ENCODE measurements at regions not wholly inside any gene's neighbourhood (a gene's known extent, or its start where the extent isn't known, plus 50 kb on each side); places are given as distances from the start of the nearest gene placed in this dataset.

DNA sequence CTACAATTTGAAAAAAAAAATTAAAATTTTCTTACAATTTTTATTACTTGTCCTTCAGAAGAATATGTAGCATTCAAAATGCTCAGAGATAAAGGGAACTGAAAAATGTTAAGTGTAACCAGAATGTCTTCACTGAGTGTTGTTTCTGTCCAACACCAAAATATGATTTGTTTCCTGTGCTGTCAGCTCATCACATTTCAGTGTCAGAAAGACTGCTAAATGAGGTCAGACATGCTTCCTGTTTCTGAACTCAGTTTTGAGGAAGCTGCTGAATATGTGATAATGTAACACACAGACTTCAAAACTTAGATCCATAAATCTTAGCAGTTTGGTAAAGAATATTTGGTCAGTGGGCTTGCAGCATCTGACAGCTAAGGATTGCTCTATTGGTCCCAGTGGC lies 1849.7 kb downstream of the PCDH7 start:
- POLR2A ChIA-PET (ENCODE audit: partially characterized antibody) = no interaction called here
- H2AFZ ChIP-seq (ENCODE audit: low read length) = no peak overlapping the region

More for the DNA sequence above, 1849.7 kb downstream of the PCDH7 start:
- Histone ChIP-seq H2BK15ac (ENCODE audit: low read length) (no peak overlapping the region), H3K23me2 (ENCODE audit: low read depth, low read length) (no peaks in the 10 kb centered on the region), H4K5ac (ENCODE audit: insufficient read length, low read depth, low read length) (no peak overlapping the region), H2BK12ac (ENCODE audit: low read depth, low read length) (no peak overlapping the region), H3K36me3 (ENCODE audit: control insufficient read depth in 2 of 4, insufficient read depth in 4 of 4, low read length in 3 of 4) (no peaks in the 10 kb centered on the region), H3K4me1 (replicated peaks in 1 of 4; ENCODE audit: control insufficient read depth in 3 of 4, insufficient read depth in 4 of 4, low read length in 3 of 4) (no peaks in the 10 kb centered on the region), H3K4ac (replicated peaks; ENCODE audit: insufficient read length, low read depth, low read length) (no peak overlapping the region), H3K56ac (replicated peaks; ENCODE audit: insufficient read length, low read depth, low read length) (no peak overlapping the region), H3K79me2 (ENCODE audit: control insufficient read depth in 1 of 2, insufficient read depth in 2 of 2, low read length in 2 of 2) (no peaks in the 10 kb centered on the region), H2BK20ac (ENCODE audit: low read length) (no peak overlapping the region), H2AK5ac (ENCODE audit: low read depth, low read length) (no peak overlapping the region), H2BK5ac (ENCODE audit: low read depth, low read length) (no peak overlapping the region), H3K4me2 (ENCODE audit: insufficient read depth in 1 of 2, low read depth in 2 of 2, low read length in 2 of 2) (no peak overlapping the region), H4K20me1 (replicated peaks in 1 of 2; ENCODE audit: control insufficient read depth in 1 of 2, insufficient read depth in 2 of 2, low read length in 2 of 2) (no peaks in the 10 kb centered on the region), H3K18ac (ENCODE audit: extremely low read depth, low read length) (no peak overlapping the region), H3K23ac (ENCODE audit: insufficient read length) (no peak overlapping the region), H3K9me3 (ENCODE audit: insufficient read depth in 2 of 2, low read depth in 1 of 2, low read length in 1 of 2) (no peaks in the 10 kb centered on the region; a peak in 1 of 4 replicates), H3K4me3 (ENCODE audit: extremely low read depth in 1 of 4, insufficient read depth in 2 of 4, low read depth in 3 of 4, low read length in 4 of 4) (no peak overlapping the region), H3K79me1 (ENCODE audit: low read depth, low read length) (no peaks in the 10 kb centered on the region), H4K91ac (replicated peaks; ENCODE audit: insufficient read length, low read length) (no peak overlapping the region), H3K14ac (ENCODE audit: insufficient read length) (no peak overlapping the region), H3K27me3 (replicated peaks in 1 of 4; ENCODE audit: control insufficient read depth in 3 of 4, extremely low read depth in 1 of 4, insufficient read depth in 3 of 4, low read length in 3 of 4) (no peaks in the 10 kb centered on the region), H3K9ac (replicated peaks in 1 of 4; ENCODE audit: extremely low read depth in 1 of 4, low read depth in 3 of 4, low read length in 3 of 4) (no peak overlapping the region), H3K27ac (ENCODE audit: low read depth, low read length) (no peak overlapping the region), H4K8ac (ENCODE audit: extremely low read depth, insufficient read depth, low read length) (no peak overlapping the region), H2BK120ac (replicated peaks; ENCODE audit: low read depth, low read length) (no peak overlapping the region)
- CTCF ChIA-PET (ENCODE audit: partially characterized antibody) = interaction anchor here (0.5 kb wide), 1 partner anchor 140 kb away, joined by 3 read pairs; no protein-coding TSS in a partner anchor
- DNase-seq (ENCODE audit: low read depth in 1 of 2, low spot score in 2 of 2) (no peak), FAIRE-seq (no peak)
- TF ChIP-seq ZNF274 (IDR thresholded peaks at IDR 0.05; ENCODE audit: borderline replicate concordance, extremely low read depth, low read length) (no peak), BRCA1 (IDR thresholded peaks at IDR 0.05; ENCODE audit: low read depth, low read length) (no peak), KDM4A (IDR thresholded peaks at IDR 0.05; ENCODE audit: low read depth, low read length, severe bottlenecking) (no peak), PHF8 (conservative IDR thresholded peaks at IDR 0.05; ENCODE audit: low read depth, low read length) (no peak), TEAD4 (IDR thresholded peaks at IDR 0.05; ENCODE audit: low read depth, low read length) (no peak), SIN3A (conservative IDR thresholded peaks at IDR 0.05 in 1 of 2, IDR thresholded peaks at IDR 0.05 in 1 of 2; ENCODE audit: low read depth in 1 of 2, low read length in 2 of 2) (no peak), RFX5 (IDR thresholded peaks at IDR 0.05; ENCODE audit: borderline replicate concordance, low read depth, low read length) (no peak), SUZ12 (IDR thresholded peaks at IDR 0.05; ENCODE audit: low read length) (no peak), NANOG (IDR thresholded peaks at IDR 0.05; ENCODE audit: insufficient read depth, low read depth, low read length, poor library complexity, severe bottlenecking) (no peak), MAFK (IDR thresholded peaks at IDR 0.05; ENCODE audit: low read depth, low read length) (no peak)
